H9 (cell line): ENCODE measurements at regions not wholly inside any gene's neighbourhood (a gene's known extent, or its start where the extent isn't known, plus 50 kb on each side); places are given as distances from the start of the nearest gene placed in this dataset.

ENCODE experiments used
- DNase-seq: peaks from one replicate; pipeline ENCODE4 v3.0.0-alpha.2; 2017
- H2AFZ ChIP-seq: one replicate; pipeline ENCODE4 v1.6.1; 2013; ENCODE audit warnings: mild to moderate bottlenecking, low read length, control low read depth, moderate library complexity
- H2AK5ac ChIP-seq: 2 replicates; pipeline ENCODE4 v1.6.1; 2013; ENCODE audit warnings: low read length, control low read depth, mixed read lengths; ENCODE audit not compliant: insufficient read length
- H2BK120ac ChIP-seq: one replicate; pipeline ENCODE4 v1.6.1; 2013; ENCODE audit warnings: low read depth, mild to moderate bottlenecking, low read length, control low read depth, inconsistent platforms; ENCODE audit not compliant: poor library complexity, severe bottlenecking
- H2BK12ac ChIP-seq: 2 replicates; pipeline ENCODE4 v1.6.1; 2013; ENCODE audit warnings: low read length, control low read depth, mixed read lengths, low read depth; ENCODE audit not compliant: insufficient read length
- H2BK15ac ChIP-seq: 2 replicates; pipeline ENCODE4 v1.6.1; 2013; ENCODE audit warnings: low read depth, low read length, control low read depth
- H2BK20ac ChIP-seq: one replicate; pipeline ENCODE4 v1.6.1; 2013; ENCODE audit warnings: low read depth, mild to moderate bottlenecking, low read length, control low read depth, inconsistent platforms; ENCODE audit not compliant: poor library complexity, severe bottlenecking
- H2BK5ac ChIP-seq: 2 replicates; pipeline ENCODE4 v1.6.1; 2013; ENCODE audit warnings: low read length, control low read depth, mixed read lengths; ENCODE audit not compliant: insufficient read length
- H3K14ac ChIP-seq: 2 replicates; pipeline ENCODE4 v1.6.1; 2013; ENCODE audit warnings: low read length, control low read depth; ENCODE audit not compliant: insufficient read depth
- H3K18ac ChIP-seq: 2 replicates; pipeline ENCODE4 v1.6.1; 2013; ENCODE audit warnings: low read depth, mild to moderate bottlenecking, mixed read lengths, low read length, control low read depth; ENCODE audit not compliant: insufficient read length
- H3K23ac ChIP-seq: 2 replicates; pipeline ENCODE4 v1.6.1; 2013; ENCODE audit warnings: low read length, control low read depth, mixed read lengths, low read depth; ENCODE audit not compliant: insufficient read length
- H3K23me2 ChIP-seq: 2 replicates; pipeline ENCODE4 v1.6.1; 2013; ENCODE audit warnings: low read depth, mild to moderate bottlenecking, mixed read lengths, low read length, control low read depth; ENCODE audit not compliant: insufficient read length, poor library complexity, severe bottlenecking
- H3K27ac ChIP-seq: 2 replicates; pipeline ENCODE4 v1.5.1; 2013; ENCODE audit warnings: low read length, control low read depth, mixed read lengths, low read depth; ENCODE audit not compliant: insufficient read length
- H3K27me3 ChIP-seq: 2 replicates; pipeline ENCODE4 v1.6.1; 2013; ENCODE audit warnings: low read length, control low read depth, inconsistent platforms; ENCODE audit not compliant: insufficient read depth
- H3K4ac ChIP-seq: 2 replicates; pipeline ENCODE4 v1.6.1; 2013; ENCODE audit warnings: low read depth, mild to moderate bottlenecking, control low read depth, inconsistent platforms, low read length, moderate library complexity
- H3K4me1 ChIP-seq: 2 replicates; pipeline ENCODE4 v1.6.1; 2013; ENCODE audit warnings: low read length, control low read depth, inconsistent platforms; ENCODE audit not compliant: insufficient read depth
- H3K4me2 ChIP-seq: 2 replicates; pipeline ENCODE4 v1.6.1; 2013; ENCODE audit warnings: low read length, control low read depth, mixed read lengths; ENCODE audit not compliant: insufficient read length, insufficient read depth
- H3K56ac ChIP-seq: 2 replicates; pipeline ENCODE4 v1.6.1; 2013; ENCODE audit warnings: low read depth, mild to moderate bottlenecking, mixed read lengths, low read length, control low read depth; ENCODE audit not compliant: insufficient read length
- H3K79me1 ChIP-seq: 2 replicates; pipeline ENCODE4 v1.6.1; 2013; ENCODE audit warnings: low read depth, mild to moderate bottlenecking, moderate library complexity, low read length, control low read depth, inconsistent platforms; ENCODE audit not compliant: insufficient read depth, poor library complexity, severe bottlenecking
- H3K79me2 ChIP-seq: 2 replicates; pipeline ENCODE4 v1.6.1; 2013; ENCODE audit warnings: low read length, control low read depth, inconsistent platforms; ENCODE audit not compliant: insufficient read depth
- H3K9ac ChIP-seq: 2 replicates; pipeline ENCODE4 v1.6.1; 2013; ENCODE audit warnings: low read length, control low read depth, mixed read lengths; ENCODE audit not compliant: insufficient read length; ENCODE audit errors: extremely low read depth
- H3K9me3 ChIP-seq: one replicate; pipeline ENCODE4 v1.6.1; 2013; ENCODE audit warnings: low read depth, low read length, inconsistent platforms; ENCODE audit not compliant: control insufficient read depth
- H3T11ph ChIP-seq: one replicate; pipeline ENCODE4 v1.6.1; 2013; ENCODE audit warnings: mild to moderate bottlenecking, low read length, control low read depth, inconsistent platforms
- H4K20me1 ChIP-seq: one replicate; pipeline ENCODE4 v1.6.1; 2013; ENCODE audit not compliant: control insufficient read depth, insufficient read length, insufficient read depth
- H4K5ac ChIP-seq: 2 replicates; pipeline ENCODE4 v1.6.1; 2013; ENCODE audit warnings: low read depth, mild to moderate bottlenecking, mixed read lengths, low read length, control low read depth; ENCODE audit not compliant: insufficient read length
- H4K8ac ChIP-seq: replicated peaks from 2 replicates; pipeline ENCODE4 v1.6.1; 2013; ENCODE audit warnings: low read length, control low read depth, mixed read lengths, low read depth; ENCODE audit not compliant: insufficient read length
- H4K91ac ChIP-seq: 2 replicates; pipeline ENCODE4 v1.6.1; 2013; ENCODE audit warnings: low read depth, mild to moderate bottlenecking, moderate library complexity, mixed read lengths, low read length, control low read depth; ENCODE audit not compliant: insufficient read length
- H3K27ac Mint-ChIP-seq, 3 experiments: 2 replicates in 2 of 3; 3 replicates in 1 of 3; pipeline ENCODE4 v1.8.0; 2020 to 2021; ENCODE audit warnings: mixed read lengths in 3 of 3, mild to moderate bottlenecking in 1 of 3, moderate library complexity in 1 of 3
- H3K27me3 Mint-ChIP-seq: 2 replicates; pipeline ENCODE4 v1.8.0; 2021; ENCODE audit warnings: low read depth, mild to moderate bottlenecking, moderate library complexity, mixed read lengths
- H3K36me3 Mint-ChIP-seq, 3 experiments: 2 replicates in 2 of 3; 3 replicates in 1 of 3; pipeline ENCODE4 v1.8.0; 2020 to 2021; ENCODE audit warnings: low read depth in 3 of 3, mixed read lengths in 3 of 3; ENCODE audit not compliant: insufficient read depth in 1 of 3
- H3K4me1 Mint-ChIP-seq, 2 experiments: 2 replicates each; pipeline ENCODE4 v1.8.0; 2020; ENCODE audit warnings: mixed read lengths in 2 of 2
- H3K4me3 Mint-ChIP-seq, 2 experiments: 2 replicates in 1 of 2; 3 replicates in 1 of 2; pipeline ENCODE4 v1.8.0; 2020 to 2021; ENCODE audit warnings: mild to moderate bottlenecking in 2 of 2, mixed read lengths in 2 of 2, moderate library complexity in 1 of 2
- H3K9me3 Mint-ChIP-seq, 2 experiments: 2 replicates in 1 of 2; 3 replicates in 1 of 2; pipeline ENCODE4 v1.8.0; 2020; ENCODE audit warnings: mild to moderate bottlenecking in 2 of 2, mixed read lengths in 2 of 2, moderate library complexity in 1 of 2
- CTCF ChIP-seq: fragments of 200-600 bp; sonication (generic); conservative IDR thresholded peaks from 3 replicates; pipeline ENCODE4 v1.8.0; 2021; ENCODE audit warnings: antibody characterized with exemption, mild to moderate bottlenecking
- WGBS: extraction: QIAGEN DNeasy Blood & Tissue Kit; methylation state at CpG from one replicate; pipeline ENCODE4 v1.1.7; 2013; ENCODE audit warnings: missing lambda C conversion rate, low lambda C conversion rate, mixed read lengths; ENCODE audit not compliant: insufficient read length; ENCODE audit errors: extremely low coverage; 5-methylcytosine and 5-hydroxymethylcytosine counted together

- Histone ChIP-seq H4K5ac (no peak overlapping the region), H3K14ac (no peak overlapping the region), H3K56ac (no peak overlapping the region), H4K8ac (no peak overlapping the region), H3K23ac (no peak overlapping the region), H3K4me1 (no peaks in the 10 kb centered on the region), H2BK12ac (no peak overlapping the region), H3K18ac (no peak overlapping the region), H2BK20ac (no peak overlapping the region), H4K91ac (no peak overlapping the region), H3K27me3 (no peaks in the 10 kb centered on the region), H4K20me1 (no peaks in the 10 kb centered on the region), H3K27ac (no peak overlapping the region), H3K4ac (no peak overlapping the region), H3K79me2 (no peaks in the 10 kb centered on the region), H2BK15ac (no peak overlapping the region), H3T11ph (no peak overlapping the region), H3K4me2 (no peak overlapping the region), H2BK120ac (no peak overlapping the region), H3K9ac (no peak overlapping the region), H3K9me3 (no peaks in the 10 kb centered on the region), H3K79me1 (no peaks in the 10 kb centered on the region), H3K23me2 (no peaks in the 10 kb centered on the region), H2AFZ (no peak overlapping the region), H2AK5ac (no peak overlapping the region), H2BK5ac (no peak overlapping the region)
- Mint-ChIP-seq H3K36me3 (no peaks in the 10 kb centered on the region; a peak in 1 of 7 replicates), H3K9me3 (no peaks in the 10 kb centered on the region), H3K27ac (no peak overlapping the region), H3K4me1 (peaks cover 22 to 27% of the 10 kb centered on the region in 2 experiments), H3K4me3 (no peak overlapping the region), H3K27me3 (no peaks in the 10 kb centered on the region)
- no CpG with 5 or more reads among the region's 1 CpG for WGBS
- no peak for TF ChIP-seq CTCF
- no peak for DNase-seq
Observed at GRCh38 chr1:79375352-79375751, 368.8 kb upstream of the ADGRL4 start.
